ENCODE measurements at regions not wholly inside any gene's neighbourhood (a gene's known extent, or its start where the extent isn't known, plus 50 kb on each side); places are given as distances from the start of the nearest gene placed in this dataset.

DNA sequence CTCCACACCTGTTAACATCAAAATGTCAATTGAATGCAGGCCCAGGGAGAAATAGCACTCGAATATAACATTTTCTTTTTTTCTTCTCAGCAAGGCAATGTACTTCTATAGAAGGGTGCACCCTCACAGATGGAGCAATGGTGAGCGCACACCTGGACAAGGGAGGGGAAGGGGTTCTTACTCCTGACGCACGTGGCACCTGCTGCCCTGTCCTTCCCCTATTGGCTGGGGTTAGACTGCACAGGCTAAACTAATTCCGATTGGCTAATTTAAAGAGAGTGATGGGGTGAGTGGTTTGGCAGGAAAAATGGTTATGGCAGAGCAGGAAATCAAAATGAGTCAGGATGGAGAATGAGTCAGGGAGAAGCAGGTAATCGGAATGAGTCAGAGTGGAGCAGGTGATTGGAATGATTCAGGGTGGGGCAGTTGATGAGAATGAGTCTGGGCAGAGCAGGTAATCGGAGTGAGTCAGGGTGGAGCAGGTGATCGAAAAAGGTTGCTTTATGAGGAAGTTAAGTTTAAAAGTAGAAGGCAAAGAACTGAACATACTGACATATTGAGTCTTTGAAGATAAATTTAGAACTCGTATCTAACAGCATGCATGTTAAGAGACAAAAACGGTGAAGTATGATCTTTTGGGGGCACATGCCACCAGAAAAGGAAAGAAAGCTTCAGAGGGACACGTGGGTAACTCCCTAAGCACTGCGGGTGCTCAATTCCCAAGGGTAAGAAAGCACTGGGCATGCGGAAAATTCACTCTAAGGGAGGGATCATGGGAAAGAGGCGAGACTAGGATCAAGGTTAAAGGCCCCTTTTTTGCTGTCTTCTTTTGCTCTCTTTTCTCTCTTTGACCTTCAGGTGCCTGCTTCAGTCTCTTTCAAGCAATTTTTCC lies 72.9 kb upstream of the GALNT15 start:
- no peak for DNase-seq
- no peak overlapping the region for H3K4me3 ChIP-seq (ENCODE audit: low read depth, low read length)
- no peaks in the 10 kb centered on the region for H3K27me3 ChIP-seq (ENCODE audit: insufficient read depth, low read depth, severe bottlenecking)
- no peaks in the 10 kb centered on the region for H3K36me3 ChIP-seq
- TF ChIP-seq, protein P1, sequence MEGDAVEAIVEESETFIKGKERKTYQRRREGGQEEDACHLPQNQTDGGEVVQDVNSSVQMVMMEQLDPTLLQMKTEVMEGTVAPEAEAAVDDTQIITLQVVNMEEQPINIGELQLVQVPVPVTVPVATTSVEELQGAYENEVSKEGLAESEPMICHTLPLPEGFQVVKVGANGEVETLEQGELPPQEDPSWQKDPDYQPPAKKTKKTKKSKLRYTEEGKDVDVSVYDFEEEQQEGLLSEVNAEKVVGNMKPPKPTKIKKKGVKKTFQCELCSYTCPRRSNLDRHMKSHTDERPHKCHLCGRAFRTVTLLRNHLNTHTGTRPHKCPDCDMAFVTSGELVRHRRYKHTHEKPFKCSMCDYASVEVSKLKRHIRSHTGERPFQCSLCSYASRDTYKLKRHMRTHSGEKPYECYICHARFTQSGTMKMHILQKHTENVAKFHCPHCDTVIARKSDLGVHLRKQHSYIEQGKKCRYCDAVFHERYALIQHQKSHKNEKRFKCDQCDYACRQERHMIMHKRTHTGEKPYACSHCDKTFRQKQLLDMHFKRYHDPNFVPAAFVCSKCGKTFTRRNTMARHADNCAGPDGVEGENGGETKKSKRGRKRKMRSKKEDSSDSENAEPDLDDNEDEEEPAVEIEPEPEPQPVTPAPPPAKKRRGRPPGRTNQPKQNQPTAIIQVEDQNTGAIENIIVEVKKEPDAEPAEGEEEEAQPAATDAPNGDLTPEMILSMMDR (IDR thresholded peaks at IDR 0.05; ENCODE audit: low read depth, low read length): no peak
- H3K9me3 ChIP-seq (ENCODE audit: severe bottlenecking): no peaks in the 10 kb centered on the region
- no peak overlapping the region for H3K27ac ChIP-seq

- no peak overlapping the region for H3K4me3 ChIP-seq (ENCODE audit: low read depth, low read length)
- no peak overlapping the region for H3K27ac ChIP-seq
- H3K27me3 ChIP-seq (ENCODE audit: insufficient read depth, low read depth, severe bottlenecking): no peaks in the 10 kb centered on the region
- DNase-seq: no peak
- no peaks in the 10 kb centered on the region for H3K9me3 ChIP-seq (ENCODE audit: severe bottlenecking)
- no peaks in the 10 kb centered on the region for H3K36me3 ChIP-seq
- TF ChIP-seq, protein P1 (IDR thresholded peaks at IDR 0.05; ENCODE audit: low read depth, low read length): no peak
Observed at GRCh38 chr3:16102187-16102561, 72.3 kb upstream of the GALNT15 start.

DNA sequence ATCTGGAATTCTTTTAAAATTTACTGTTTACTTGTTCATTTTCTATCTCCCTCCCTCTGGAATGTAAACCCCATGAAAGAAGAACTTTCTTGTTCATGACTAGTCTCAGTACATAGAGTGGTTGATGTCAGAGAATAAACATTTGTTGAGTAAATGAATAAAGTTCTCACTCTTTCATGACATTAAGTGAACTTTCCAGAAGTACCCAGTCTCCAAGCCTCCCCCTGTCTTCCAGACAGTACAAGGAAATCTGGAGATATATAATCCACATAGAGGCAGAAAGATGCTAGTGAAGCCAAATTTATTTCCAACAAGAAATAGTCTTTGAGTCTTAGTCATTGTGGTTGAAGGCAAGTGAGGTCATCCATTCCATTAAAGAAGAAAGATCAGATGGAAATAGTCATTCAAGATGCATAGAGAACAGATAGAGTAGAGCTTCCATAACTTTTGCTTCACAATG lies 71.5 kb upstream of the GALNT15 start:
- DNase-seq: no peak
- Histone ChIP-seq H3K9me3 (ENCODE audit: severe bottlenecking) (no peaks in the 10 kb centered on the region), H3K36me3 (no peaks in the 10 kb centered on the region), H3K27ac (no peak overlapping the region), H3K27me3 (ENCODE audit: insufficient read depth, low read depth, severe bottlenecking) (no peaks in the 10 kb centered on the region), H3K4me3 (ENCODE audit: low read depth, low read length) (no peak overlapping the region)
- TF ChIP-seq, protein P1 (IDR thresholded peaks at IDR 0.05; ENCODE audit: low read depth, low read length): no peak

GRCh38 chr3:16103472-16103871 lies 71.0 kb upstream of the GALNT15 start:
- Histone ChIP-seq H3K27me3 (ENCODE audit: insufficient read depth, low read depth, severe bottlenecking) (no peaks in the 10 kb centered on the region), H3K36me3 (no peaks in the 10 kb centered on the region), H3K27ac (no peak overlapping the region), H3K9me3 (ENCODE audit: severe bottlenecking) (no peaks in the 10 kb centered on the region), H3K4me3 (ENCODE audit: low read depth, low read length) (no peak overlapping the region)
- DNase-seq: no peak
- TF ChIP-seq, protein P1 (IDR thresholded peaks at IDR 0.05; ENCODE audit: low read depth, low read length): no peak

DNA sequence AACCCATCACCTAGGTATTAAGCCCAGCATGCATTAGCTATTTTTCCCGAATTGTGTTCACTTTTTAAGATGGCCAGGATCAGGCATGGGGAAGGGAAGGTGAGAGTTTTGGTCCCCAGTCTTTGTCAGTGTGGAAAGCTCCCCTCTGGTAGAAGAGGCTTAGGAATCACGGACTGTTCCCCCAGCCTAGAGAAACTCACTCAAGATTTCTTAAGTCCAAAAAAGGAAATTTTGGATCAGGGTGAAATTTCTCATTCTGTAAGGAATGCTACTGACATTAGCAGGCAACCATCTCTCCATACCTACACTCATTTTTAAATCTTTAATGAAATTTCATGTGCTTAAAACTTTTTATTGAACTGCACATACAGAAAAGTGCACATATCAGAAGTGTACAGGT lies 70.3 kb upstream of the GALNT15 start:
- Histone ChIP-seq H3K36me3 (no peaks in the 10 kb centered on the region), H3K27me3 (ENCODE audit: insufficient read depth, low read depth, severe bottlenecking) (no peaks in the 10 kb centered on the region), H3K27ac (no peak overlapping the region), H3K9me3 (ENCODE audit: severe bottlenecking) (no peaks in the 10 kb centered on the region), H3K4me3 (ENCODE audit: low read depth, low read length) (no peak overlapping the region)
- TF ChIP-seq, protein P1 (IDR thresholded peaks at IDR 0.05; ENCODE audit: low read depth, low read length): no peak
- DNase-seq: no peak
